PC-3 (cell line): ENCODE measurements at regions not wholly inside any gene's neighbourhood (a gene's known extent, or its start where the extent isn't known, plus 50 kb on each side); places are given as distances from the start of the nearest gene placed in this dataset.

ENCODE experiments used
- ATAC-seq: fragments of 200-7000 bp; cut with Tn5 transposase; 2 replicates; pipeline ENCODE4 v1.9.1; 2020; ENCODE audit warnings: mild to moderate bottlenecking, moderate library complexity
- BruUV-seq: library from RNA; stranded (reverse); fragments of 400-500 nt; replicated peaks from 2 replicates; lab custom pipeline; 2021; lab: Mats Ljungman, UMichigan
- CTCF ChIA-PET: fragments of 300-600 bp; sonication (Branson Sonifier 250); formaldehyde crosslinking; loops from one replicate; lab custom pipeline; 2022; ENCODE audit warnings: antibody characterized with exemption; lab: Charles Lee
- POLR2A ChIA-PET: fragments of 300-600 bp; sonication (Branson Sonifier 250); formaldehyde crosslinking; loops from one replicate; lab custom pipeline; 2022; ENCODE audit warnings: antibody characterized with exemption; ENCODE audit not compliant: unreplicated experiment; lab: Charles Lee
- DNase-seq: peaks from one replicate; pipeline ENCODE4 v3.0.0-alpha.2; 2015
- H2AFZ ChIP-seq: fragments of 300-600 bp; sonication (generic); 2 replicates; pipeline ENCODE4 v1.6.0; 2016; ENCODE audit warnings: antibody characterized with exemption, low read length
- H3F3A ChIP-seq: fragments of 300-600 bp; sonication (generic); one replicate; pipeline ENCODE4 v1.6.0; 2017; ENCODE audit warnings: antibody characterized with exemption, low read length, control low read depth, mild to moderate bottlenecking; ENCODE audit not compliant: unreplicated experiment
- H3K27ac ChIP-seq: fragments of 300-600 bp; sonication (generic); 2 replicates; pipeline ENCODE4 v1.5.1; 2016; ENCODE audit warnings: mild to moderate bottlenecking, low read length
- H3K27me3 ChIP-seq: fragments of 300-600 bp; sonication (generic); 2 replicates; pipeline ENCODE4 v1.6.1; 2016; ENCODE audit warnings: low read length, mixed read lengths
- H3K36me3 ChIP-seq: fragments of 300-600 bp; sonication (generic); 2 replicates; pipeline ENCODE4 v1.6.1; 2016; ENCODE audit warnings: low read depth, mixed run types, low read length, mixed read lengths
- H3K4me1 ChIP-seq: fragments of 300-600 bp; sonication (generic); 2 replicates; pipeline ENCODE4 v1.5.1; 2016; ENCODE audit warnings: low read length; ENCODE audit not compliant: insufficient read depth
- H3K4me2 ChIP-seq: fragments of 300-600 bp; sonication (generic); 2 replicates; pipeline ENCODE4 v1.6.0; 2016; ENCODE audit warnings: low read length
- H3K4me3 ChIP-seq: fragments of 300-600 bp; sonication (generic); 2 replicates; pipeline ENCODE4 v1.5.1; 2016; ENCODE audit warnings: mild to moderate bottlenecking, low read length, mixed read lengths
- H3K79me2 ChIP-seq: fragments of 300-600 bp; sonication (generic); 2 replicates; pipeline ENCODE4 v1.6.1; 2017; ENCODE audit warnings: low read length, mixed read lengths
- H3K9ac ChIP-seq: fragments of 300-600 bp; sonication (generic); 2 replicates; pipeline ENCODE4 v1.6.0; 2016; ENCODE audit warnings: mild to moderate bottlenecking, low read length
- H3K9me2 ChIP-seq: fragments of 300-600 bp; sonication (generic); replicated peaks from 2 replicates; pipeline ENCODE4 v1.6.1; 2016; ENCODE audit warnings: mixed run types, low read length, mixed read lengths
- H3K9me3 ChIP-seq: fragments of 300-600 bp; sonication (generic); 2 replicates; pipeline ENCODE4 v1.6.1; 2016; ENCODE audit warnings: low read length, mixed read lengths
- H4K20me1 ChIP-seq: fragments of 300-600 bp; sonication (generic); 2 replicates; pipeline ENCODE4 v1.6.1; 2016; ENCODE audit warnings: low read length, mixed read lengths
- CTCF ChIP-seq: fragments of 300-600 bp; sonication (generic); conservative IDR thresholded peaks from 2 replicates; pipeline ENCODE4 v1.5.1; 2017; ENCODE audit warnings: antibody characterized with exemption, low read depth, mild to moderate bottlenecking, low read length
- EZH2 ChIP-seq: fragments of 300-600 bp; sonication (generic); IDR thresholded peaks from one replicate; pipeline ENCODE4 v1.6.1; 2017; ENCODE audit warnings: antibody characterized with exemption, mild to moderate bottlenecking, low read length; ENCODE audit not compliant: unreplicated experiment
- EZH2phosphoT487 ChIP-seq: fragments of 300-600 bp; sonication (generic); IDR thresholded peaks from 2 replicates; pipeline ENCODE4 v1.6.1; 2018; ENCODE audit warnings: mild to moderate bottlenecking, antibody characterized with exemption, low read length, borderline replicate concordance
- intact Hi-C: fragments of 100-400 bp; cut with micrococcal nuclease; formaldehyde crosslinking; loops from 2 replicates; pipeline ENCODE4 v1.9.0; 2023

GRCh38 chr6:98094696-98095095 is 739.7 kb upstream of the POU3F2 start:
- intact Hi-C loops = no loop called here
- H3K36me3 ChIP-seq = no peaks in the 10 kb centered on the region
- no peak overlapping the region for H2AFZ ChIP-seq
- BruUV-seq = no TSS peak
- H3K9me3 ChIP-seq = no peaks in the 10 kb centered on the region
- H3K9ac ChIP-seq = no peak overlapping the region
- H3K4me2 ChIP-seq = peak overlapping the region; percentile 51
- no peaks in the 10 kb centered on the region for H3F3A ChIP-seq
- H3K27ac ChIP-seq = peak overlapping the region; percentile 27; the same call in 1 of the 2 replicates
- TF ChIP-seq EZH2phosphoT487 = no peak
- no peak for TF ChIP-seq EZH2
- no peak for TF ChIP-seq CTCF
- no peaks in the 10 kb centered on the region for H3K9me2 ChIP-seq
- H3K27me3 ChIP-seq = no peaks in the 10 kb centered on the region
- H4K20me1 ChIP-seq = no peaks in the 10 kb centered on the region
- ChIA-PET CTCF (no interaction called here), POLR2A (no interaction called here)
- H3K4me3 ChIP-seq = no peak overlapping the region
- DNase-seq (peak; percentile 73), ATAC-seq (no peak)
- H3K79me2 ChIP-seq = no peaks in the 10 kb centered on the region
- H3K4me1 ChIP-seq = peaks cover 8% of the 10 kb centered on the region

- Histone ChIP-seq H3K27ac (peak overlapping the region; percentile 55), H3K27me3 (no peaks in the 10 kb centered on the region), H3F3A (no peaks in the 10 kb centered on the region), H3K4me1 (peaks cover 8% of the 10 kb centered on the region; the same call in 1 of the 2 replicates), H3K4me3 (no peak overlapping the region), H3K79me2 (no peaks in the 10 kb centered on the region), H3K9ac (no peak overlapping the region), H2AFZ (no peak overlapping the region), H3K9me3 (no peaks in the 10 kb centered on the region), H3K9me2 (no peaks in the 10 kb centered on the region), H3K4me2 (peak overlapping the region; percentile 11; the same call in 1 of the 2 replicates), H3K36me3 (no peaks in the 10 kb centered on the region), H4K20me1 (no peaks in the 10 kb centered on the region)
- intact Hi-C loops = no loop called here
- DNase-seq = peak; percentile 67
- TF ChIP-seq CTCF (no peak), EZH2 (no peak), EZH2phosphoT487 (no peak)
- BruUV-seq = no TSS peak
- ChIA-PET POLR2A (no interaction called here), CTCF (no interaction called here)
- no peak for ATAC-seq
Observed at GRCh38 chr6:98107801-98108200, 726.6 kb upstream of the POU3F2 start.

GRCh38 chr6:98116455-98116854 is 717.9 kb upstream of the POU3F2 start:
- H3K4me3 ChIP-seq = no peak overlapping the region
- POLR2A ChIA-PET = no interaction called here
- no peaks in the 10 kb centered on the region for H3K79me2 ChIP-seq
- H3K27me3 ChIP-seq = no peaks in the 10 kb centered on the region
- H2AFZ ChIP-seq = no peak overlapping the region
- CTCF ChIA-PET = no interaction called here
- DNase-seq (no peak), ATAC-seq (no peak)
- no peaks in the 10 kb centered on the region for H3K36me3 ChIP-seq
- no peaks in the 10 kb centered on the region for H4K20me1 ChIP-seq
- no peak overlapping the region for H3K27ac ChIP-seq
- H3K4me2 ChIP-seq = no peak overlapping the region
- no peaks in the 10 kb centered on the region for H3K4me1 ChIP-seq
- intact Hi-C loops = no loop called here
- no peaks in the 10 kb centered on the region for H3K9me2 ChIP-seq
- no peak overlapping the region for H3K9ac ChIP-seq
- TF ChIP-seq EZH2 = no peak
- no peaks in the 10 kb centered on the region for H3K9me3 ChIP-seq
- no peaks in the 10 kb centered on the region for H3F3A ChIP-seq
- no TSS peak for BruUV-seq
